GM21717 (cell line): ENCODE measurements at regions not wholly inside any gene's neighbourhood (a gene's known extent, or its start where the extent isn't known, plus 50 kb on each side); places are given as distances from the start of the nearest gene placed in this dataset.
A peak's percentile ranks its signal among the peaks of the same experiment; 100 is the strongest.

Experiments
- ATAC-seq: cut with Tn5 transposase; IDR thresholded peaks from one replicate; pipeline ENCODE4 v1.9.1; 2021; ENCODE audit warnings: mild to moderate bottlenecking, moderate library complexity; ENCODE audit not compliant: unreplicated experiment

DNA sequence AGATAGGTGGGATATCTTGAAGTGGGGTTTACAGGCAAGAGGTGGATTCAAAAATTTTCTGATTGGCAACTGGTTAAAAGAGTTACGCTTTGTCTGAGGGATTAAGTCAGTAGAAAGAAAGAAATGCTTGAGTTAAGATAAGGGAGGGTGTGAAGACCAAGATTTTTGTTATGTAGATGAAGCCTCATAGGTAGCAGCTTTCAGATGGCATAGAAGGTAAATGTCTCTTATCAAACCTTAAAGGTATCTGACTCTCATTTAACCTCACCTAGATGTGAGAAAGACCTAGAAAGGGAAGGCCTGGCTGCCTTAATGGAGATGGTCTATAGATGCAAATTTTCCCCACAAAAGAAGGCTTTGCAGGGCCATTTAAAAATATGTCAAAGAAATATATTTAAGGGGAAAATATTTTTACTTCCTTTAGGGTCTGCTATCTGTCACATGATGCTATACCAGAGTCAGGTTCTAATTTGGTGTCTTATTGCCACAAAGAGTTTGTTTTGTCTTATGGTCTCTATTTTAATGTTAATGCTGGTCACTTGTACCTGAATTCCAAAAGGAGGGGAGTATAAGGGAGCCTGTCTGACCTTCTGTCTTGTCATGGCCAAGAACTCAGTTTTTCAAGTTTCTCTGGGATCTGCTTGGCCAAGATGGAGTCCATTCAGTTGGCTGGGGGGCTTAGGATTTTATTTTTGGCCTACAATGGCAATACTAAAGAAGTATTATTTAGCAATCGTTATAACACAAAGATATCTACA is 699.1 kb upstream of the AMOT start:
- ATAC-seq, result no peak

DNA sequence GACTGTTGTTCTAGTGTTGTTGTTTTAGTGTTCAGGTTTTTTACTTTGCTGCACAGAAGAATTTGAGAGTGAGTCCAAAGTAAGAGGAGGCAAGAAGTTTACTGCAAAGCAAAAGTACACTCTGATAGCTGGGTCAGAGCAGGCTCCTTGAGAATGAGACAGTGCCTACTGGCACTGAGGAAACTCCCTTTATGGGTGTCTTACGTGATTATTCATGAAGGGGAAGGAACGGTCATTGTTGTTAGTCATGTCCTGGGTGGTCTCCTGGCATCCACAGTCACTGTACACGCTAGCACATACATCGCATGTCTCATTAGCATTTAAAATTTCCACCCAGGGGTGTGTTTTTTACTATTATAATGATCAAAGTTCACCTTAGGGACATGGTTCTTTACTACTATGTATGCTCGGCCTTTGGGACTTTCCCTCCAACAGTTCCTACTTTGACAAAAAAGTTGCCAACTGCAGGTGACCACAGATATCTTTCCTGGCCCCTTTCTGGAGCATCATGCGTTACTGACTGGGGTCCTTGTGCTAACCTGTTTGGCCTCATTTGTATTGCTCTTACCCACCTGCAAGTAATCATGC is 688.9 kb upstream of the AMOT start:
- ATAC-seq, result no peak

DNA sequence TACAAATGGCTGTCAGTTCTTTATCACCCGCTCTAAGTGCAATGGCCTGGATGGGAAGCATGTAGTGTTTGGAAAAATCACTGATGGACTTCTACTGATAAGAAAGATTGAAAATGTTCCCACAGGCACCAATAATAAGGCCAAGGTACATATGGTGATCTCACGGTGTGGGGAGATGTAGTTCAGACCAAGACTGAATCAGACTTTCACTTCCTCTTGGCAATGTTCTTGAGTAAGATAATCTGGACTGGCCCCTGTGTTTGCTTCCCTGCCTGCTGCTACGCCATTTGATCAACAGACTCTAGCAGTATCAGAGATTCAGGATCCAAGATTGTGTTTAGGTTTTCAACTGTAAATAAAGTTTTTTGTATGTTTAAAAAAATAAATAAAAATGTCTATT is 682.2 kb upstream of the AMOT start:
- peak; percentile 99 for ATAC-seq

DNA sequence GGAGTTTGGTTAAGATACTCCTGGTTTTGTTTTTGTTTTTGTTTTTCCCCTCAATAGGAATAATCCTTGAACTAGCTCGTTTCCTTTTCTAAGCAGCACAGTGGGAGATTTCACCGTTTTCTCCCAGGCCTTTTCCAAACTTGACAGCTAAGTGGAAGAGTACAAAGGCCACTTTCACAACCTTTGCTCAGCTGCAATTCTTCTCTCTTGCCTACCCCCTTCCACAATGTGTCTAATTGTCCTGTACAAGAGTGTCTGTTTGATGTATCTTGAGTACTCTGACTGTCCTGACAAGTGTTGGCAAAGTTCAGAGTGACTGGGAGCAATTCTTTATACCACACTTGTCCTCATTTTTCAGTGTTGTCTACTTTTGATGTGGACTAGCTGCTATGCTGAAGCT is 674.3 kb upstream of the AMOT start:
- ATAC-seq, result no peak

DNA sequence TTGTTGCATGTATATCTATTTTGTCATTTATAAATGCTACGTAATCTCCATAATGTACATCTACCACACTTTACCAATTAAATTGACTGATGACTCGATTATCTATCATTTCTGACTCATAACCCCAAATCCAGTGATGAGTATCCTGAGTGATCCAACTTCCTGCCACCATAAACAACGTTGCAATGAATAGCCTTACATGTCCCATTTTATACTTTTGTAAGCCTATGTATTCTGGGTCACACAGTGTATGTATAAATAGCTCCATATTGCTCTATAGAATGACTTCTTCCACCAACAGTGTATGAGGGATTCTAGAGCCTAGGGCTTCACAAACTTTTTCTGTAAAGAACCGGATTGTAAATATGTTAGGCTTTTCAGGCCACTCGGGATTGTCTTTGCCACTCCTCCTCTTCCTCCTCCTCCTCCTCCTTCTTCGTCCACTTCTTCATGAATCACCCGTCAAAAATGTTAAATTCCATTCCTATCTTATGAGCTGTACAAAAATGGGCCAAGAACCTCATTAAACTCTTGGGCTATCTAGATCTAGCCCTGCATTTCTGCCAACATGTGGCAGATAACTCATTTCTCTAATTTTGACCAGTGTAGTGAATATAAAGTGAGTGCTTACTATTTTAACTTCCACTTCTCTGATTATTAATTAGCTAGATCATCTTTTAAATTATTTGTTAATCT is 672.2 kb upstream of the AMOT start:
- no peak for ATAC-seq

DNA sequence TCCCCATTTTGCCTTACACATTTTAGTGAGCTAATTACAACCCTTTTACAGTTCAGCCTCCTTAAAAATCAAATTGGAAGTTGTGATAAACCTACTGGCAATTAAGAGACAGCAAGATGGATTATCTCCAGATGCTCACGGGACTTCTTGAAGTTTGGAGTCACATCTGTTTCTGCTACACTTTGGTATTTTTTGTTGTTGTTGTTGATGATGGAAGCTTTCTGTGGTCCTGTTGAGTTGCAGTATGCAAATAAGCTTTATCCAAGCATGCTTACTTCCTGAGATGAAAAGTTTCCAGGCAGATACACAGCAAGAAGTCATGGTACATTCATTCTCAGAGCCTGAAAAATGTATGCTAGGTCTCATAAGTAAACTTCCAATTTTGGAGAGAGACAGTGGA is 670.0 kb upstream of the AMOT start:
- ATAC-seq, result no peak

DNA sequence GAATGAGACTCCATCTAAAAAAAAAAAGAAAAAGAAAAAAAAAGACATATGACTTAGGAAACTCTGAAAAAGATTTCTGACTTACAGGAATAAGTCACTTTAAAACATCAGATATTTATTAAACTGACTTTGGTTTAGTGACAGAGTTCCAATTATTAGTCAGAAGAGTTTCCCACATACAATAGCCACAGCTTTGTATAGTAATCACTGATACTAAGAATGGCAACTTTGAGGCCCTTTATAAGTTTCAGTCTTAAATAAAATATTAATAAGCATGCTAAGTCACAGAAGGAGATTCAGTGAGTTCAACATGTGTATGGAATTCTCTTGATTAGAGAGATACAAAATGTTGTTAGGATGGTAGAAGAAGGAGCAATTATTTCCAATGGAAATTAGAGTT is 652.3 kb upstream of the AMOT start:
- no peak for ATAC-seq

DNA sequence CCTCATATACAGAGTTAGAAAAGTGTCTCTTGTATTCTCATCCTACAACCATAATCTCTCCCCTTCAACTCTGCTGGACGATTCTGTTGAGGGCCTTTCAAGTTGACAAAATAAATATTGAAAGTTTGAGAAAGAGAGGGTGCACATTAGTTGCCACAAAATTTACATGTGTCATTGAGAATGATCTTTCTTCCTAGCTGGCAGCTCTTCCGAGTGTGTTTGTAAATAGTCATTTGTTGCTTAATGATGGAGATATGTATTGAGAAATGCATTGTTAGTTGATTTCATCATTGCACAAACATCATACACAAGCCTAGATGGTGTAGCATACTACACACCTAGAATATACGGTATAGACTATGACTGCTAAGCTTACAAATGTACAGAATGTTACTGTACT is 632.8 kb upstream of the AMOT start:
- ATAC-seq, result peak; percentile 77

DNA sequence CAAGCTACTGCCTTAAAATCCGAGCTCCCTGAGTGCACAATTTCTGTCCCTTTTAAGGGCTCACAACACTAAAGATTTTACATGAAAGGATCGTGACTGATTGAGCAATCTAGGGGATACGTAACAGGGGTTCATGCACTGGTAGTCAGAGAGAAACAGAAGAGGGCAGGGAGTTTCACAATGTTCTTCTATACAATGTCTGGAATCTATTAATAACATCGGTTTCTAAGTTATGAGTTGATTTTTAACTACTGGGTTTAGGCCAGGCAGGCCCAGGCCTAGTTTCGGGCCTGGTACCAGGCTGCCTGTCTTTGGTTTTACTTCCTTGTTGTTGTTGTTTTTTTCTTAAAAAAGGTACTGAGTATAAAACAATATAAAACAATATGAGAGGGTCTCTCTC is 632.4 kb upstream of the AMOT start:
- ATAC-seq, result peak; percentile 79

DNA sequence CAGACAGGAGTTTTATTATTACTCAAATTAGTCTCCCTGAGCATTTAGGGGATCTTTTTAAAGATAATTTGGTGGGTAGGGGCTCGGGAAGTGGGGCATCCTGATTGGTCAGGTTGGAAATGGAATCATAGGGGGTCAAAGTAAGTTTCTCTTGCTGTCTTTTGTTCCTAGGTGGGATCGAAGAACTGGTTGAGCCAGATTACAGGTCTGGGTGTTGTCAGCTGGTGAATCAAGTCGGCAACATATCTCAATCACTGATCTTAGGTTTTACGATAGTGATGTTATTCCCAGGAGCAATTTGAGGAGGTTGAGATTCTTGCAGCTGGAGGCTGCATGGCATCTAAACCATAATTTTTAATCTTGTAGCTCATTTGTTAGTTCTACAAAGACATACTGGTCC is 629.5 kb upstream of the AMOT start:
- ATAC-seq, result no peak

DNA sequence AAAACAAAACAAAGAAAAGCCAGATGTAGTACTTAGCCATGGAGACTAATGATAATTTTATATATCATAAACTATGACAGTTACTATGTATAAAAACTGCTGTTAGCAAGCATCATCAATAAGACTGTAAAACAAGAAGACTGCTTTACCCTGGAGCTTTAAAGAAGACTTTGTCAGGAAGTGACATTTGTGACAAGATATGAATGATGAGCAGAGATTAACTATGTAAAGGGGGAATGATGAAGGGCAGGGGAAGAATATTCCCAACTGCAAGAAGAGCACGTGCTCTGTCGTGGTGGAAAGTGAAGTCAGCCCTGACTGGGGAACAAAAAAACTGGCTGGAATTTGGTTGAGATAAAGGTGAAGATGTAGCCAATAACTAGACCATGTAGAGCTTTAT is 617.1 kb upstream of the AMOT start:
- ATAC-seq, result no peak

DNA sequence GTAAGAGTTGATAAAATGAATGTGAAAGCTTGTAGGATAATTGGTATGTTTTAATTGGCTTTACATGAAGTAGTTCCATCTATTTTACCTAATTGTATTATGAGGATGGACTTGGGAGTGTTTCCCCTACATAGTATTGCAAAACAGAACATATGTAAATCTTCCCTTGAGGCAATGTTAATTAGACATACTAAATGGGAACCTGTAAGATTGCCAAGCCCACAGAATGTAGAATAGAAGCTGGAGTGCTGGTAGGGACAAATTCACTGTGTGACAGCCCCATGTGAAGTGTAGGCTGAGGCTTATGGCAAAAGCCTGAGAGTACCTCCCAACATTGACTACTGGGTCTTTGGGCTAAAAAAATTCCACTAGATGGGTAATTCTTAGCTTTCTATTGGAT is 615.0 kb upstream of the AMOT start:
- ATAC-seq, result no peak

DNA sequence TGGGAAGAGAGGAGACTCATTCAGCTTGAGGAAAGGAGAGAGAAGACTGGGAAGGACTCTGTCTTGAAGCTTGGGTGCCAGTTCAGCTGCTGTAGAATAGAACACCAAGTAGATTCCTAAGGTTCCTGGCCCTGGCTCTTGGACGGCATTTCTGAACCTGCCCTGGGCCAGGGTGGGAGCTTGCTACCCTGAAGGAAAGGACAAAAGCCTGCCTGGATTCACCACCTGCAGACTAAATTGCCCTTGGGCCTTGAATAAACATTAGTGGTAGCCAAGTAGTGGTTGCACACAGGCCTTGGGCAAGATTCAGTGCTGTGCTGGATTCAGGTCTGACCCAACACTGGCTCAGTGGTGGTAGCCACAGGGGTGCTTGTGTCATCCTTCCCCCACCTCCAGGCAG is 588.4 kb upstream of the AMOT start:
- no peak for ATAC-seq

DNA sequence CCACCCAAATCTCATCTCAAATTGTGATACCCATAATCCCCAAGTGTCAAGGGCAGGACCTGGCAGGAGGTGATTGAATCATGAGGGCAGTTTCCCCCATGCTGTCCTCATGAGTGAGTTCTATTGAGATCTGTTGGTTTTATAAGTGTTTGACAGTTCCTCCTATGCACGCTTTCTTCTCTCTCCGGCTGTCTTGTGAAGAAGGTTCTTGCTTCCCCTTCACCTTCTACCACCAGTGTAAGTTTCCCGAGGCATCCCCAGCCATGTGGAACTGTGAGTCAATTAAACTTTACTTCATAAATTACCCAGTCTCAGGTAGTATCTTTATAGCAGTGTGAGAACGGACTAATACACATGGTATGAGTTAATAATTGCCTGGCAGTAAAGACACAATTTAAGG is 581.7 kb upstream of the AMOT start:
- ATAC-seq, result no peak

DNA sequence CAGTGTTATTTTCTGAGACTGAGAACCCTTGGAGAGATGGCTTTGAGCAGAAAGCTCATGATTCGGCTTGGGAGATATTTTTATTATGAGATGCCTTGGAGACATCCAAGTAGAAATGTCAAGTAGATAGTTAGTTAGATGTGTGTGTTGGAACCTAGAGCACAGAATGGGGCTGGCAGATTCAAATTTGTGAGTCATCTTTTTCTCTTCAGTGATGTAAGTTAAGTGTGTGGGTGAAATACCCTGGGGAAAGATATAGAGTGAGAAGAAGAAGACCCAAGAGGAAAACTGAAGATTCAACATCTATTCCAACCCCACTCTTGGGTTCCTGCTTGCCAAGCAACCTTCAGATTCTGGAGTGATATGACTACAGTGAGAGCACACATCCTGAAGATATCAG is 580.8 kb upstream of the AMOT start:
- ATAC-seq, result no peak

DNA sequence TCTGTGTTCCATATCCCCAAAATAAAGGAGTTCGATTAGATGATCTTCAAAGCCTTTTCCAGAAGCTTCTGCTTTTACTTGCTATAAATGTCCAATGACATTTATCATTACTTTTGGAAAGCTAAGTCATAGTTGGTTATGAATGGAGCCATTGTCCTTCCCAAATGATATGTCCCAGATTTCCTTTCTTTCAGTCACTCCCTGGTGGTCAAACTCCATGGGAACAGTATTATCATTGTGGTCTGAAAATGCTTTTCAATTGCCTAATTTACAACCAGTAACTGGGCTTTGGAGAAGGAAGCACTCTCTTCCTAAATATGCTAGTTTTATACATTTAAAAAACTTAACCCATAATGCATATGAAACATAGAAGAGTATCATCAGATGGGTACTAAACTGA is 571.5 kb upstream of the AMOT start:
- ATAC-seq, result no peak

DNA sequence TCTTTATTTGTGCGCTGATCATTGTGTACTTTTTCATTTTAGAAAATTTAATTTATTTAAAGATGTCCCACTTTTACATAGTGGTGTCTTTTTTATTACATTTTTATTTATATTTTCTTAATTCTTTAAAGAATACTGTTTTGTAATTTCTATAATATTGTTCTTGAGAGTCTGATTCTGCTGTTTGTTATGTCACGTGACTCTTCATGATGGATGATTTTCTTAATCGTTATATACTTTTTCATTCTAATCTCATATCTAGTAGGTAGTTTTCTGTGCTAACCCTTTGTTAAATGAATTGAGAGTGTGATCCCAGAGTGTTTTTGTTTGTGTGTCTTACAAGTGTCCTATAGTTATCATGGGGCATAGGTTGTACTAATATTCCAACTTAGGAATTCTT is 568.2 kb upstream of the AMOT start:
- no peak for ATAC-seq

DNA sequence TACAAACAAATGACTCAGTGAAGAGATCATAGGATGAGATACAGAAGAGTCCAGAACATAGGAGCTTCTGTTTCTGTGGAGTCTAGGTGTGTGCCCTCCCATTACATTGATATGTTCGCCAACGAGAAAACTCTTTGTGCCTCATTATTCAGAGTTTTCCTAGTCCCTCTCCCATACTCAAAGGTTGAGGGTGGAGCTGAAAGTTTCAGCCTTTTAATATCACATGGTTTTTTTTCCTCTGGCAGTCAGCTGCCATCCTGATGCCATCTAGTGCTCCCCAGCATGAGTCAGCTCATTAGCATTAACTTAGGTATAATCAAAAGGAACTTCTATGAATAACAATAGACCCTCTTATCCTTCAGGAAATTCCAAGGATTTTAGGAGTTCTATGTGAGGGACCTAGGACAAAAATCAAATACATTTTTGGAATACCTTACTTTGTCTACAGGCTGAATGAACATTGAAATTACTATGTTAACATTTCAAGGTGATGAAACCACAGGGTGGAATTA is 559.6 kb upstream of the AMOT start:
- no peak for ATAC-seq

DNA sequence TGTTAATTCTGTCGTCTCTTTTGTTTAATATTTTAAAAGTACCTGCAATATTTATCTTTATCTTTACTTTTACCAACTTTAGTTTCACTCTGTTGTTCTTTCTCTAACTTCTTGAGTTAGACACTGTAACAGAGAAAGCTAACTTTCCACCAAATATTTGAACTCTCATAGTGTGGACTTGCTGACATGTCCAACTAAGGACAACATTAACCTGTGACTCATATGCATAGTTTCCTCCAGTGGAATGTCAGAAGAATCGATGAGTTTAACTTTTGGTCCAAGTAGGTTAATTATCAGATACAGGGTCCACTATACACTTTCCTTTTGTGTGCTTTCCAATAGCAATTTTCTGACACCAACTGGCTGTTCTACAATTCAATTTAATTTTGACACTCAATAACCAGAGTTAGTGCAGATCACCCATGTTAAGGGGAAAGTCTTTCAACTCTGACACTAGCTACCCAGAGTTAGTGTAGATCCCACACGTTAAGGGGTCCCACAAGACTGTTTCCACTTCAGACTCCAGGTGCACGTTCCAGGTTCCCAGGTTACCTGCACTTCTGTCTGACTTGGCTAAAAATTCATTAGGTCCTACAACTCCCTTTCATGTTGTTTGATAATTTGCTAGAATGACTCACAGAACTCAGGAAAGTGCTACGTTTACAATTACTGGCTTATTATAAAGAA is 559.0 kb upstream of the AMOT start:
- ATAC-seq, result no peak

DNA sequence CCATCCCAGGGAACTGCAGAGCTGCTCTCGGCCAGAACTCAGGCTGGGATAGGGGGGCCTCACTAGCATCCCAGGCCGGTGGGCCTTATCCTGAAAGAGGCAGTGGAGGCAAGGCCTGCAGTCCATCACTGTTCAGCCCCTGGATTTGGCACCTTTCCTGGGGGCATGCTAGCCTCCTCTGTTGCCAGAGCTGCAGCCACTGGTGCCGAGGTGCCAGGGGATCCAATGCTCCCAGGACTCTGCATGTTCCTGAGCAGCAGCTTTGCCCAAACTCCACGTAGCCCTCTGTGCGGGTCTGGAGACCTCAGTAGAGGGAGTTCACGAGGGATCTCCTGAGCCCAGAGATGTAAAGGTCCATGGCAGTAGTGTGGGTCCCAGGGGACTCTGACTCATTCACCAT is 551.7 kb upstream of the AMOT start:
- ATAC-seq, result no peak

DNA sequence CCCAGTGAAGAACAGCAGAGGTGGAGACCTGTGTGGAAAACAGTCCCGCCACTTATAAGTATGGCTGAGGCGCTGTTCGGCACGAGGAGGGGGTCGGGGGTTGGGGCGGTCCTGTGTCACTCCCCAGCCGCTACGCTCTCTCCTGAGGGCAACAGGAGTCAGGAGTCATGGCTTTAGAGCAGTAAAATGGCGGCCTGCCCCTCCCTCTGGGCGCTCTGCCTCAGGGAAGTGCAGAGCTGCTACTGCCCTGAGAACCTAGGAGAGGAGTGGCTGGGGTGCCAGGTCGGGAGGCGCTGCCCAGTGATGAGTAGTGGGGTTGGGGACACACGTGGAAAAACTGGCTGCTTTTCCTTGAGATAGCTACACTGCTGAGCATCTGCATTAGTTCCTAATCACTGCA is 551.2 kb upstream of the AMOT start:
- no peak for ATAC-seq

DNA sequence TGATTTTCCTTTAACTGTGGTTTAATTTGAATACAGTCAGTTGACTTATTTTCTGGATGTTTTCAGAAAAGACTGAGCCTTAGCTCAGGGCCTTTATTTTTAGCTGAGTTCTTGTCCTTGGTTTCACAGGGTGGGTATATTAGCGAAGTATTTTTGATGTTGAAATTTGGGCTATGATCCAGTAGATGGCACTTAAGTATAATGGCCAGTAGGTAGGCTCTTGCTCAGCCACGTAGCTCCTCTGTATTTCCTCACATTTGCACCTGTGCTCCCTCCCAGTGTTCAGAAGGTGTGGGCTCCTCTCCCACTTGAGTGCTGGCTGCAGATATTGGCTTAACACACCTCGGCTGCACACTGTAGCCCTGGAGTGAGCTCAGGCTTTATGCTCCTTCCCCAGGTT is 549.9 kb upstream of the AMOT start:
- no peak for ATAC-seq
